ENCODE measurements at regions not wholly inside any gene's neighbourhood (a gene's known extent, or its start where the extent isn't known, plus 50 kb on each side); places are given as distances from the start of the nearest gene placed in this dataset.

DNA sequence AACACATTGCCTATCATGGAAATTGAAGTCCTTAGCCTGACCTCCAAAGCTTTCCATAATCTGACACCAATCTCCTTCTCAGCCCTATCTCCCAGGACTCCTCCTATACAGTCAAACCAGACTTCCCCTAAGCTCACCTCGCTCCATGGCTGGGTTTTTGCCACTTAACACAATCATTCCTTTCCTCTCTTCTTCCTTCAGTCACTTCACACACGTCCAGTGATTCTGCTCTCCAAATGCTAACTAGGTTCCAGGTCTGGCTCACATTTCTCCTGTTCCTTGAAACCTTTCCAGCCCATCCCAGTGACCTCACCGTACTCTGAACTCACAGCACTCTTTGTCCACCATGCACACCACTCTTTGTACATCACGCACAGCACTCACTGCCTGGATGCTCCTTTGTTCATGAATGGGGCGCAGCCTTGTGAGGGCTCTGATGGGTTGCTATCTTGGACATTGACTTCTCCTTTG lies 98.4 kb downstream of the GLUL start (continued):
- TF ChIP-seq, protein P1, sequence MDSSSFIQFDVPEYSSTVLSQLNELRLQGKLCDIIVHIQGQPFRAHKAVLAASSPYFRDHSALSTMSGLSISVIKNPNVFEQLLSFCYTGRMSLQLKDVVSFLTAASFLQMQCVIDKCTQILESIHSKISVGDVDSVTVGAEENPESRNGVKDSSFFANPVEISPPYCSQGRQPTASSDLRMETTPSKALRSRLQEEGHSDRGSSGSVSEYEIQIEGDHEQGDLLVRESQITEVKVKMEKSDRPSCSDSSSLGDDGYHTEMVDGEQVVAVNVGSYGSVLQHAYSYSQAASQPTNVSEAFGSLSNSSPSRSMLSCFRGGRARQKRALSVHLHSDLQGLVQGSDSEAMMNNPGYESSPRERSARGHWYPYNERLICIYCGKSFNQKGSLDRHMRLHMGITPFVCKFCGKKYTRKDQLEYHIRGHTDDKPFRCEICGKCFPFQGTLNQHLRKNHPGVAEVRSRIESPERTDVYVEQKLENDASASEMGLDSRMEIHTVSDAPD (CRISPR knock-in tag; IDR thresholded peaks at IDR 0.05) = no peak; the same call in 1 of the 2 replicates
- TF ChIP-seq ARHGAP35 (CRISPR knock-in tag; IDR thresholded peaks at IDR 0.05; ENCODE audit: borderline replicate concordance) (0 out of 2 replicates have a peak, but pooled peaks have one; percentile 53), ZNF564 (CRISPR knock-in tag; IDR thresholded peaks at IDR 0.05) (no peak), POLR2AphosphoS5 (IDR thresholded peaks at IDR 0.05; ENCODE audit: low read depth, low read length) (peak; percentile 85), ZNF674 (CRISPR knock-in tag; IDR thresholded peaks at IDR 0.05; ENCODE audit: low read depth) (no peak), DPF2 (CRISPR knock-in tag; IDR thresholded peaks at IDR 0.05; ENCODE audit: borderline replicate concordance, low read depth) (no peak), ZNF460 (CRISPR knock-in tag; IDR thresholded peaks at IDR 0.05; ENCODE audit: borderline replicate concordance) (no peak; the same call in 1 of the 2 replicates), CEBPB (IDR thresholded peaks at IDR 0.05; ENCODE audit: borderline replicate concordance, low read depth, low read length) (no peak; the same call in 1 of the 2 replicates), TARDBP (CRISPR knock-in tag; IDR thresholded peaks at IDR 0.05) (peak; percentile 27; the same call in 1 of the 2 replicates), PTBP1 (IDR thresholded peaks at IDR 0.05; ENCODE audit: low read depth, low read length, poor library complexity, severe bottlenecking) (no peak), SMARCC2 (IDR thresholded peaks at IDR 0.05) (no peak), ZBTB7B (CRISPR knock-in tag; IDR thresholded peaks at IDR 0.05) (peak; percentile 41; the same call in 1 of the 2 replicates), GATAD1 (CRISPR knock-in tag; IDR thresholded peaks at IDR 0.05) (no peak), ZNF337 (CRISPR knock-in tag; IDR thresholded peaks at IDR 0.05; ENCODE audit: borderline replicate concordance, low read depth) (peak; percentile 33; the same call in 1 of the 2 replicates), FOXK1 (CRISPR knock-in tag; IDR thresholded peaks at IDR 0.05; ENCODE audit: borderline replicate concordance, low read depth) (peak; percentile 46; the same call in 1 of the 2 replicates), ZNF556 (CRISPR knock-in tag; IDR thresholded peaks at IDR 0.05; ENCODE audit: borderline replicate concordance) (no peak), RAD51 (IDR thresholded peaks at IDR 0.05; ENCODE audit: borderline replicate concordance) (no peak)
- TF ChIP-seq, protein P2, sequence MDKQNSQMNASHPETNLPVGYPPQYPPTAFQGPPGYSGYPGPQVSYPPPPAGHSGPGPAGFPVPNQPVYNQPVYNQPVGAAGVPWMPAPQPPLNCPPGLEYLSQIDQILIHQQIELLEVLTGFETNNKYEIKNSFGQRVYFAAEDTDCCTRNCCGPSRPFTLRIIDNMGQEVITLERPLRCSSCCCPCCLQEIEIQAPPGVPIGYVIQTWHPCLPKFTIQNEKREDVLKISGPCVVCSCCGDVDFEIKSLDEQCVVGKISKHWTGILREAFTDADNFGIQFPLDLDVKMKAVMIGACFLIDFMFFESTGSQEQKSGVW (CRISPR knock-in tag; IDR thresholded peaks at IDR 0.05; ENCODE audit: borderline replicate concordance) = no peak
- TF ChIP-seq, protein P3, sequence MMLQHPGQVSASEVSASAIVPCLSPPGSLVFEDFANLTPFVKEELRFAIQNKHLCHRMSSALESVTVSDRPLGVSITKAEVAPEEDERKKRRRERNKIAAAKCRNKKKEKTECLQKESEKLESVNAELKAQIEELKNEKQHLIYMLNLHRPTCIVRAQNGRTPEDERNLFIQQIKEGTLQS (CRISPR knock-in tag; IDR thresholded peaks at IDR 0.05) = peak; percentile 25; the same call in 1 of the 2 replicates
- TF ChIP-seq, protein P4, sequence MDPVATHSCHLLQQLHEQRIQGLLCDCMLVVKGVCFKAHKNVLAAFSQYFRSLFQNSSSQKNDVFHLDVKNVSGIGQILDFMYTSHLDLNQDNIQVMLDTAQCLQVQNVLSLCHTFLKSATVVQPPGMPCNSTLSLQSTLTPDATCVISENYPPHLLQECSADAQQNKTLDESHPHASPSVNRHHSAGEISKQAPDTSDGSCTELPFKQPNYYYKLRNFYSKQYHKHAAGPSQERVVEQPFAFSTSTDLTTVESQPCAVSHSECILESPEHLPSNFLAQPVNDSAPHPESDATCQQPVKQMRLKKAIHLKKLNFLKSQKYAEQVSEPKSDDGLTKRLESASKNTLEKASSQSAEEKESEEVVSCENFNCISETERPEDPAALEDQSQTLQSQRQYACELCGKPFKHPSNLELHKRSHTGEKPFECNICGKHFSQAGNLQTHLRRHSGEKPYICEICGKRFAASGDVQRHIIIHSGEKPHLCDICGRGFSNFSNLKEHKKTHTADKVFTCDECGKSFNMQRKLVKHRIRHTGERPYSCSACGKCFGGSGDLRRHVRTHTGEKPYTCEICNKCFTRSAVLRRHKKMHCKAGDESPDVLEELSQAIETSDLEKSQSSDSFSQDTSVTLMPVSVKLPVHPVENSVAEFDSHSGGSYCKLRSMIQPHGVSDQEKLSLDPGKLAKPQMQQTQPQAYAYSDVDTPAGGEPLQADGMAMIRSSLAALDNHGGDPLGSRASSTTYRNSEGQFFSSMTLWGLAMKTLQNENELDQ (CRISPR knock-in tag; IDR thresholded peaks at IDR 0.05; ENCODE audit: borderline replicate concordance) = no peak
- TF ChIP-seq, protein P5, sequence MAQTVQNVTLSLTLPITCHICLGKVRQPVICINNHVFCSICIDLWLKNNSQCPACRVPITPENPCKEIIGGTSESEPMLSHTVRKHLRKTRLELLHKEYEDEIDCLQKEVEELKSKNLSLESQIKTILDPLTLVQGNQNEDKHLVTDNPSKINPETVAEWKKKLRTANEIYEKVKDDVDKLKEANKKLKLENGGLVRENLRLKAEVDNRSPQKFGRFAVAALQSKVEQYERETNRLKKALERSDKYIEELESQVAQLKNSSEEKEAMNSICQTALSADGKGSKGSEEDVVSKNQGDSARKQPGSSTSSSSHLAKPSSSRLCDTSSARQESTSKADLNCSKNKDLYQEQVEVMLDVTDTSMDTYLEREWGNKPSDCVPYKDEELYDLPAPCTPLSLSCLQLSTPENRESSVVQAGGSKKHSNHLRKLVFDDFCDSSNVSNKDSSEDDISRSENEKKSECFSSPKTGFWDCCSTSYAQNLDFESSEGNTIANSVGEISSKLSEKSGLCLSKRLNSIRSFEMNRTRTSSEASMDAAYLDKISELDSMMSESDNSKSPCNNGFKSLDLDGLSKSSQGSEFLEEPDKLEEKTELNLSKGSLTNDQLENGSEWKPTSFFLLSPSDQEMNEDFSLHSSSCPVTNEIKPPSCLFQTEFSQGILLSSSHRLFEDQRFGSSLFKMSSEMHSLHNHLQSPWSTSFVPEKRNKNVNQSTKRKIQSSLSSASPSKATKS (CRISPR knock-in tag; IDR thresholded peaks at IDR 0.05) = no peak
- TF ChIP-seq, protein P6, sequence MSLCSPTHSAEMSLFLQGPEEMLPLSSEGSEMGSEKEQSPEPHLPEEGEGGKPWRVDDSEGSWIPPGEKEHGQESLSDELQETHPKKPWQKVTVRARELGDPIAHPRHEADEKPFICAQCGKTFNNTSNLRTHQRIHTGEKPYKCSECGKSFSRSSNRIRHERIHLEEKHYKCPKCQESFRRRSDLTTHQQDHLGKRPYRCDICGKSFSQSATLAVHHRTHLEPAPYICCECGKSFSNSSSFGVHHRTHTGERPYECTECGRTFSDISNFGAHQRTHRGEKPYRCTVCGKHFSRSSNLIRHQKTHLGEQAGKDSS (CRISPR knock-in tag; IDR thresholded peaks at IDR 0.05; ENCODE audit: borderline replicate concordance, low read depth) = no peak; the same call in 1 of the 2 replicates
